RKO (cell line): ENCODE measurements at regions not wholly inside any gene's neighbourhood (a gene's known extent, or its start where the extent isn't known, plus 50 kb on each side); places are given as distances from the start of the nearest gene placed in this dataset.
"Not testable (repeated sequence)": the region's sequence is repeated elsewhere in the genome, so short reads cannot be mapped to it uniquely, and the experiment has no call there.

Source experiments
- DNase-seq: peaks from one replicate; pipeline ENCODE4 v3.0.0-alpha.2; 2016; ENCODE audit warnings: low spot score

DNA sequence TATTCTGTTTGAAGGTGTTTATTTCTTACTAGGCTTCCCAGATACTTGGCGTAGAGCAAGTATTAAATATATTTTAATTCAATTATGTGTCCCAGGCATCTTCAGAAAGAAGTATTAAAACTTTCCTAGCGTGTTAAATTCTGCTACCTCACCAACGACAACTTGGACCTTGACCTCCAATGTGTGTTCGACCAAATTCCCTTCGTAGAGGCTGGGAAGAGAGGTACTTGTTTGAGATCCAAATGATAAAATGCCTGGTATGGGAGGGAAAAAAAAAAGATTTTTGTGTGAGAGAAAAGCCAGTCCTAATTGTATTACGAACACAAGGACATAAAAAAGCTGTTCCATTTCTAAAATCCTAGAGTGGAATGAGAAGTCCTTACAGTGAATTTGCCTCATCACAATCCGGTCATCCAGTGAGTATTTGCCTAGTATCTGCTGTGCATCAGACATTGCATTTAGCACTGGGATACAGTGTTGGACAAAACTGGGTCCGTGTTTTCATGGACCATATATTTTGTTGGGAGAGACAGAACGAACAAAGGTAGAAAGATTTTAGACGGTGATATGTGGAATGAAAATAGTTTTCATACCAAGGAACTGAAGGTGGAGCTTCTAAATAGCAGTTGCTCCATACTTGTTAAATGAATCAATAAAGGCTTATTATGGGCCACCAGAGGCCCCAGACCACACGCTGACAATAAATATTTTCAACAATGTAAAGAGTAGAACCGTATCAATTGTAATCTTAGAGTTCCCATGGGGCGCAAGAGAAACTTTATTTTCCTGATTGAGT lies 103.1 kb downstream of the KIF4B start:
- no peak for DNase-seq

GRCh38 chr5:155125551-155126095 lies 112.1 kb downstream of the KIF4B start:
- DNase-seq: no peak

DNA sequence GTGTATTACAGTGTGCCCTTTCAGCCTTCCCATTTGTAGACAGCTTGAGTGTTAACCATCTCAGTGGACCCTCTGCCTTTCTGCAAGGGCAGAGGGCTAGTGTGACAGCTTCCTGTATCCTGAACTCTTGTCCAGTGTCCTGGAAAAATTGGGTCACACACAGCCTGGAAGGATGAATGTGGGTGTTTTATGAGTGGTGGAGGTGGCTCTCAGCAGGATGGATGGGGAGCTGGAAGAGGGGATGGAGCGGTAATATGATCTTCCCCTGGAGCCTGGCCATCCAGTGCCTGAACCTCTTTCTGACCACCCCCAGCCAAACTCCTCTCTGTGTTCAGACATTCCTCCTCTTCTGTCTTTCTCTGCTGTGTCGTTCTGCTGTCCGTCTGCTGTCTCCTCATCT lies 113.0 kb downstream of the KIF4B start:
- no peak for DNase-seq

- DNase-seq: no peak
Observed at GRCh38 chr5:155127552-155127951, 114.0 kb downstream of the KIF4B start.

DNA sequence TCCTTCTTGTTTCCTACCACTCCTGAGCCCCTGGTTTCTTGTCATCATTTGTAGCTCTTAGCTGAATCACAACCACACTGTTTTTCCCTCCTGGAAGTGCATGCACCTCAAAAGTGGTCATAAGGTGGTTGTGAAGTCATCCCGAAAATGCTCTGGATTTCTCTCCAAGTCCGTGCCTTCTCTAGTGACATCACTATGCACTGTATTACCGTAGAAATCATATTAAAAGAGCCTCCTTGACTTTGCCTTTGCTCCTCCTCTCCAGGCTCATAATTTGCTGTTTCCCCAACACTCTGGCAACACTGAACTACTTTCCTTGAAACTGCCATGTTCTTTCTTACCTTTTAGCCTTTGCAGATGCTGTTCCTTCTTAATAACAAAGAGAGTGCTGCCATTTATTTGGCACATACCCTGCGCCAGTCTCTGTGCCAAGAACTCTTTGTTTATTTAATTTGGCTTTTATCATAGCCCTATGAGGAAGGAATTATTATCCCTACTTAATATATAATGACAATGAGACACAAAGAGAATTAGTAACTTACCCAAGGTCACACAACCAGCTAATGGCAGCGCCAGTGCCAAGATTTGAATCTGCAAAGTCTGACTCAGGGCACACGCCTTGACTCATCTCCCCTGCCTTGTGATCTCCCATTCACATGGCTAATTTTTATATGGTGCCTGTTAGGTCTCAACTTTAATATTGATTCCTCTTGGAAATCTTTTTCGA lies 115.4 kb downstream of the KIF4B start:
- peak; percentile 51 for DNase-seq

DNA sequence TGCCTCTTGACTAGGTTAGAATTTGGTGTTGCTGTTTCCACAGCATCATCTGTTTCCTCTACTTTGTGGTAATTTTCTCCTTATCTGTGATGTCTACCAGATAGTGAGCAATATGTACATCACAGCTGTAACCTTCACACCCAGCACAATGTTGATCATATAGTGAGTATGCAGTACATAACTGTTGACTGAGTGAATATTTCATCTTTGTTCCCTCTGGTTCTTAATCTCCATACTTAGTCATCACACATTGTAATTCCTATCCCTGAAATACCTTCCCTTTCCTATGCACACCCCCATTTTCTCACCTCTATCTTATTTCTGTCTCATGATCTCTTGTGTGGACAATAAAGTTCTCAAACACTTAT lies 115.9 kb downstream of the KIF4B start:
- DNase-seq: peak; percentile 41

DNA sequence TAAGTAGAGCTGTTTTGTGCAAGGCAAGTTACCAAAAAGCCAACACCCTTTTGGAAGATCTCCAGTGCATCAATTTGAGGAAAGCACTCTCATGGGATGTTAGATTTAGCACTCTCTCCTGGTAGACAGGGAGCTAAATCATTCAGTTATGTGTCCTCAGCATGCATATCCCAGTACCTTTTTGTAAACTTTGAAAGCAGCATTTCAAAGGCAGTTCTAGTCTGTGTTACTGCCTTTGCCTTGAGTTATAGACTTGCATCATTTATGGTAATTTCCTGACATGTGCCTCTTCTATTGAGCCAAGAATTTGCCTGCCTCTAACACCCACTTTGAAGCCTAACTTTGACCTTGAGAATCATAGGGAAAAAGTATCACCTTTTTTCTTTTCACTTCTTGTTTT lies 120.6 kb downstream of the KIF4B start:
- no peak for DNase-seq

- DNase-seq: no peak
Observed at GRCh38 chr5:155136216-155136850, 122.8 kb downstream of the KIF4B start.

DNA sequence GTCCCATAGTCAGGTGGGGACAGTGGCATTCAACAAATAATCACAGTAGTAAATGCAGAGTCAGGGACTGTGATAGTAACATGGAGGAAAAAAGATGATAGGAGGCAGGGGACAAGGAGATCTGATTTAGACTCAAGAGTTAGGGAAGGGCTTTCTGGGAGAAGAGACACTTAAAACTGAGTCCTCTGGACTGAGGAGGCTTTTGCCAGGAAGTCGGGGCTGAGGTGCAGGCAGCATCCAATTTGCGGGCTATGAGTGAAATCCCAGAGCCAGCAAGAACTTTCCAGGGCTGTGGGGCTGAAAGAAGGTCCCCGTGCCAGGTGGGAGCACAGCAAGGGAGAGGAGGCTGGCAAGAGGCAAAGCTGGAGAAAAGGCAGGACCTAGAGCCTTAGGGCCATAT lies 124.1 kb downstream of the KIF4B start:
- DNase-seq: no peak

GRCh38 chr5:155140646-155141045 lies 127.1 kb downstream of the KIF4B start:
- DNase-seq: no peak

GRCh38 chr5:155144956-155145355 lies 131.4 kb downstream of the KIF4B start:
- DNase-seq: no peak

GRCh38 chr5:155147222-155147621 lies 133.7 kb downstream of the KIF4B start:
- DNase-seq: peak; percentile 22

GRCh38 chr5:155148694-155149093 lies 135.1 kb downstream of the KIF4B start:
- DNase-seq: no peak

DNA sequence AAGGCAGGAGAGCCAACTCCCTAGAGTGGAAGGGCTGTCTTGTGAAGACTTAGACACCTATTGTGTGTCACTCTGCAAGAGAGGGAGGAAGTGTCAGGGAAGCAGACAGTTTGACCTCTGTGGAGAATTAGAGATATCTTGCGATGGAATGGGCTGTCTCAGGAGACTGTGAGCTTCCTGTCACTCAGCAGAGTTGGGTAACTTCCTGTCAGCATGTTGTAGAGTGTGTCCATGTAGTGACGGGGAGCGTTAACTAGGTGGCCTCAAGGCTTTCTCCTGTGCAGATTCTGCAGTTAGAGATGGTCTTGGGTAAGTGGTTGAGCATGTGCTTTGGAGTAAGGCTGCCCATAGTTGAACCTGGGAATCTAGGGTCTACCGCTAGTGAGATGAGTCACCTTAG lies 136.5 kb downstream of the KIF4B start:
- DNase-seq: no peak

DNA sequence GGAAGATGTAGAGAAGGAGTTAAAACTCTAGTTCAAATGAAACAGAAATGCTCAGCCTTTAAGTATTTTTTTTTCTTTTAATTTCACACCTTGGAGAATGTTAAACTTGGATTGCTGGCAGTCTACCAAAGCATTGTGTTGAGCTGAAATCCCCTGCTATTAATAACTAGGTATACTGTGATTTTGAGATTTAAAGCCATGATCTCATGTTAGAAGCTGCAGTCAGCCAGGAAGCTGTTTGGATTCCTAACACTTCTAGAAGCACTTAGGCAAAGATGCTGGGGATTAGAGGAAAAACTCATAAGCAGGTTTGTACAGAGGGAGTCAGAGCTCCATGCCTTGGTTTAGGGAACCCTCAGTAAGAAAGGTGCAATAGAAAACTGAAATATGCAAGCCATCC lies 141.4 kb downstream of the KIF4B start:
- no peak for DNase-seq

- DNase-seq: not testable (repeated sequence)
Observed at GRCh38 chr5:155163084-155163483, 149.5 kb downstream of the KIF4B start.

DNA sequence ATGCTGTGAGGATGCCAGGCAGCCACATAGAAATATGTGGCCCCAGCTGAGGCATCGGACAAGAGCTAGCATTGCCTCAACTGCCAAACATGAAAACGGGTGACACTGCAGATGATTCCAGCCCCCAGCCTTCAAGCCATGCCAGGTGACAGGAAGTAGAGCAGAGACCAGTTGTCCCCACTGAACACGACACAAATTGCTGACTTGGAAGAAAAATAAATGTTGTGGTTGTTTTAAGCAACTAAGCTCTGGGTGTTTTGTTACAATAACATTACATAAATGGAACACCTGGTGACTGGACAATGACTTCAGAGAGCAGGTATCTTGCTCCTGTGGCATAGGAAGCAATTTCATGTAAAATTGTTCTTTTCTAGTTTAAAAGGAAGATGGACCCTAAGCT lies 154.2 kb downstream of the KIF4B start:
- DNase-seq: no peak

GRCh38 chr5:155181542-155181941 lies 168.0 kb downstream of the KIF4B start:
- no peak for DNase-seq

GRCh38 chr5:155189476-155189875 lies 175.9 kb downstream of the KIF4B start:
- no peak for DNase-seq

- peak; percentile 1 for DNase-seq
Observed at GRCh38 chr5:155189981-155190380, 176.4 kb downstream of the KIF4B start.

- DNase-seq: no peak
Observed at GRCh38 chr5:155193029-155193428, 179.5 kb downstream of the KIF4B start.

GRCh38 chr5:155193483-155194107 lies 180.0 kb downstream of the KIF4B start:
- no peak for DNase-seq
